Stimulated activated CD8-positive, alpha-beta memory T cell treated with anti-CD3 and anti-CD28 coated beads, Interleukin-7, amount 100 ng/mL, for 24 hours (primary cell): ENCODE measurements at regions not wholly inside any gene's neighbourhood (a gene's known extent, or its start where the extent isn't known, plus 50 kb on each side); places are given as distances from the start of the nearest gene placed in this dataset.

Experiments
- DNase-seq: peaks from one replicate; pipeline ENCODE4 v3.0.0-alpha.2; 2020; ENCODE audit warnings: low read depth

GRCh38 chr16:65497571-65497970, 375.7 kb upstream of the CDH11 start:
- no peak for DNase-seq

GRCh38 chr16:65495106-65495505, 373.2 kb upstream of the CDH11 start:
- no peak for DNase-seq

- no peak for DNase-seq
Observed at GRCh38 chr16:65494609-65495008, 372.7 kb upstream of the CDH11 start.

- no peak for DNase-seq
Observed at GRCh38 chr16:65494080-65494479, 372.2 kb upstream of the CDH11 start.

GRCh38 chr16:65490286-65490685, 368.4 kb upstream of the CDH11 start:
- no peak for DNase-seq

- DNase-seq: no peak
Observed at GRCh38 chr16:65489531-65490023, 367.7 kb upstream of the CDH11 start.

GRCh38 chr16:65487231-65487630, 365.4 kb upstream of the CDH11 start:
- DNase-seq: no peak

GRCh38 chr16:65481956-65482355, 360.1 kb upstream of the CDH11 start:
- no peak for DNase-seq

- DNase-seq: no peak
Observed at GRCh38 chr16:65480281-65481091, 358.6 kb upstream of the CDH11 start.

GRCh38 chr16:65476448-65476955, 354.6 kb upstream of the CDH11 start:
- no peak for DNase-seq

GRCh38 chr16:65473699-65474098, 351.8 kb upstream of the CDH11 start:
- DNase-seq: no peak

GRCh38 chr16:65469116-65469515, 347.3 kb upstream of the CDH11 start:
- no peak for DNase-seq

- DNase-seq: no peak
Observed at GRCh38 chr16:65468133-65468532, 346.3 kb upstream of the CDH11 start.

GRCh38 chr16:65463652-65464260, 341.9 kb upstream of the CDH11 start:
- no peak for DNase-seq

GRCh38 chr16:65457084-65457483, 335.2 kb upstream of the CDH11 start:
- DNase-seq: no peak

GRCh38 chr16:65455761-65456160, 333.9 kb upstream of the CDH11 start:
- DNase-seq: no peak

GRCh38 chr16:65453646-65454045, 331.8 kb upstream of the CDH11 start:
- no peak for DNase-seq

- no peak for DNase-seq
Observed at GRCh38 chr16:65449526-65449925, 327.7 kb upstream of the CDH11 start.

GRCh38 chr16:65446427-65446826, 324.6 kb upstream of the CDH11 start:
- no peak for DNase-seq

GRCh38 chr16:65445313-65446260, 323.7 kb upstream of the CDH11 start:
- no peak for DNase-seq

GRCh38 chr16:65441501-65441900, 319.6 kb upstream of the CDH11 start:
- DNase-seq: no peak

GRCh38 chr16:65429504-65430181, 307.8 kb upstream of the CDH11 start:
- DNase-seq: no peak
